ENCODE measurements at regions not wholly inside any gene's neighbourhood (a gene's known extent, or its start where the extent isn't known, plus 50 kb on each side); places are given as distances from the start of the nearest gene placed in this dataset.

DNA sequence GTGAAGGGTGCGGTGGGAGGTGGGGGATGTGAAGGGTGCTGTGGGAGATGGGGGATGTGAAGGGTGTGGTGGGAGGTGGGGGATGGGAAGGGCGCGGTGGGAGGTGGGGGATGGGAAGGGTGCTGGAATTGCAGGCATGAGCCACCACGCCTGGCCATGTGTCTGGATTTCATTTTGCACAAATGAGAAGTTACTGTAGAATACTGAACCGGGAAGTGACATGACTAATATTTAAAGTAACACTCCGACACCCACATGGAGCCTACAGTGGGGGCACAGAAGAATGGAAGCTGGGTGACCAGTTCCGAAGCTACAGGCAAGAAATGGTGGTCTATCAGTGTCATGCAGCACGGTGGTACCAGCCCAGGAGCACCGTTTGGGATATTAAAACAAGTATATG, 69.9 kb upstream of the SPTLC1 start:
- Histone ChIP-seq H3K27ac (ENCODE audit: low read length) (no peak overlapping the region), H3K4me3 (ENCODE audit: low read depth in 1 of 2, low read length in 2 of 2) (no peak overlapping the region), H3K4me1 (ENCODE audit: control insufficient read depth in 1 of 2, insufficient read depth in 2 of 2, low read length in 2 of 2) (peaks cover 0 to 8% of the 10 kb centered on the region in 2 donors), H3K36me3 (ENCODE audit: control insufficient read depth in 1 of 2, insufficient read depth in 2 of 2, low read length in 2 of 2) (no peaks in the 10 kb centered on the region), H3K9me3 (ENCODE audit: control insufficient read depth in 1 of 2, low read length in 2 of 2) (peaks cover 0 to 5% of the 10 kb centered on the region in 2 donors), H3K27me3 (ENCODE audit: low read depth, low read length) (no peaks in the 10 kb centered on the region)

DNA sequence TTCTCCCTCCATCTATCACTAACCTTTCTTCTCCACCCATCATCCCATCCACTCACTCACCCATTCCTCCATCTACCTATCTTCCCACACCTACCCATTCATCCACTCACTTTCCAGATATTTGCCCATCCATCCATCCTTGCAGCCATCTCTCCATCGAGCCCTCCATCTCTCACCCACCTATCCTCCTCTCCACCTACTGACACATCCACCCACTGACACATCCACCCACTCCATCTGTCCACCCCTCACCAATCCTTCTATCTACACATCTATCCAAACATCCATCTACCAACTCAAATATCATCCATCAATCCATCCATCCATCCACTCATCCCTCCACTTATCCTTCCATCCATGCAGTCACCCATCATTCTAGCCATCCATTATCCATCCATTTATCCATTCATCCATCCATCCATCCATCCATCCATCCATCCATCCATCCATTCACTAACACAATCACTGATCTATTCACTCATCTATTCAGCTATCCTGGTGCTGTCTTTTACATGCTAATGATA, 68.9 kb upstream of the SPTLC1 start:
- Histone ChIP-seq H3K9me3 (ENCODE audit: control insufficient read depth in 1 of 2, low read length in 2 of 2) (peaks cover 0 to 5% of the 10 kb centered on the region in 2 donors), H3K36me3 (ENCODE audit: control insufficient read depth in 1 of 2, insufficient read depth in 2 of 2, low read length in 2 of 2) (no peaks in the 10 kb centered on the region), H3K4me3 (ENCODE audit: low read depth in 1 of 2, low read length in 2 of 2) (no peak overlapping the region), H3K27ac (ENCODE audit: low read length) (no peak overlapping the region), H3K27me3 (ENCODE audit: low read depth, low read length) (no peaks in the 10 kb centered on the region), H3K4me1 (ENCODE audit: control insufficient read depth in 1 of 2, insufficient read depth in 2 of 2, low read length in 2 of 2) (peaks cover 0 to 5% of the 10 kb centered on the region in 2 donors)

DNA sequence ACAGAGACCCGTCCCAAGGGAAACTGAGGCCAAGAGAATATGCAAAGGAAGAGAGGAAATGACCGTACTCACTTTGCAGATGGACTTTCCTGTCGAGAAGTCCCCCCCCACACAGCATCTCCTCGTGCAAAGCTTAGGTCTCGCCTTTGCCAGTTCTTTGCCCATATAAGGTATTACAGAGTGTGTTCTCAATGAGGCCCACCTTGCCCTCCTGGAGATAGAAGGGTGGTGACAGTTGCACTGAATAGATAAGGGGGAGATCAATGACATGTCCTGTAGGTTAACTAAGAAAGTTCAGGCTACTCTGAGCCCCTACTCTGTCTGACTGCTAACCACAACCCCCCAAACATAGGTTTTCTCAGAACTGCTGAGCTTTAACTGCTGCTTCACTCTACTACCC, 68.2 kb upstream of the SPTLC1 start:
- no peaks in the 10 kb centered on the region for H3K27me3 ChIP-seq (ENCODE audit: low read depth, low read length)
- peaks cover 0 to 5% of the 10 kb centered on the region in 2 donors for H3K4me1 ChIP-seq (ENCODE audit: control insufficient read depth in 1 of 2, insufficient read depth in 2 of 2, low read length in 2 of 2)
- no peaks in the 10 kb centered on the region for H3K36me3 ChIP-seq (ENCODE audit: control insufficient read depth in 1 of 2, insufficient read depth in 2 of 2, low read length in 2 of 2)
- no peak overlapping the region for H3K27ac ChIP-seq (ENCODE audit: low read length)
- H3K4me3 ChIP-seq (ENCODE audit: low read depth in 1 of 2, low read length in 2 of 2): no peak overlapping the region
- peaks cover 0 to 5% of the 10 kb centered on the region in 2 donors for H3K9me3 ChIP-seq (ENCODE audit: control insufficient read depth in 1 of 2, low read length in 2 of 2)

DNA sequence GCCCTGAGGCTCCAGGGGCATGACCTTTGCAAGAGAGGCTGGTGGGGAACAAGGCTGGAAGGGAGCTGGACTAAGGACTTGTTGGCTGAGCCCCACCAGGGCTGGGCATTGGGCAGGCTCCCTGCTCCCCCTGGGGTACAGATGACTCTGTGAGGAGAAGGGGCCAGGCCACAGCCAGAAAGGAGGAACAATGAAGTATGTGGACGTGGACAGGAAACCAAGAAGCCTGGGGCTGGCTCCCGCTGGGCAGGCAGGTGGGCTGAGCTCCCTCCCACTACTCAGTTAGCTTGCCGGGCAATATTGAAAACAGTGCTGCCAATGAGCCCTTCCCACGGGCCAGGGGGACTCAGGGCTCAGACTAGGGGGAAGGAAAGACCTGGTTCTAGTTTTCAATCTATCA, 66.1 kb upstream of the SPTLC1 start:
- Histone ChIP-seq H3K4me1 (ENCODE audit: control insufficient read depth in 1 of 2, insufficient read depth in 2 of 2, low read length in 2 of 2) (peaks cover 0 to 5% of the 10 kb centered on the region in 2 donors), H3K4me3 (ENCODE audit: low read depth in 1 of 2, low read length in 2 of 2) (no peak overlapping the region), H3K36me3 (ENCODE audit: control insufficient read depth in 1 of 2, insufficient read depth in 2 of 2, low read length in 2 of 2) (no peaks in the 10 kb centered on the region), H3K27ac (ENCODE audit: low read length) (no peak overlapping the region), H3K27me3 (ENCODE audit: low read depth, low read length) (no peaks in the 10 kb centered on the region), H3K9me3 (ENCODE audit: control insufficient read depth in 1 of 2, low read length in 2 of 2) (peaks cover 0 to 5% of the 10 kb centered on the region in 2 donors)

DNA sequence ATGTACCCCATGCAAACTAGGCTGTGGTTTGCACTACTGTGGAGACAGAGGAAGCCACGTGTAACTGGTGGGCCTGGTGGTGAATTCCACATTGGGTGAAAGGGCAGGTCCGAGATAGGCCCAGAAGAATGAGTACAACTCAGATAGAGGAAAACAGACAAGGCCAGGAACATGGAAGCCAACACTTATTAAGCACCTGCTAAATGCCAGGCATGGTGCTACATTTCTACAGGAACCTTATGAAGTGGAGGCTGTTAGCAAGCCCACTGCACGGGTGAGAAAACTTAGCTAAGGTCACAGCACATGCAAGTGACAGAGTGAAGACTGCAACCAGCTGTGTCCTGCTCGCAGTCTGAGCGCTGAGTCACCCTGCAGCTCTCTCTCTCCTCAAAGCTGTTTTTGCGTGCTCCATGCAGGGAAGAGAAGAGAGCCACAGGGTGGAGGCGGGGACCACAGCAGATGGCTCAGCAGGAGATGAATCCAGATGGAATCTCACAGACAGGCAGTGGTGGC, 65.5 kb upstream of the SPTLC1 start:
- Histone ChIP-seq H3K9me3 (ENCODE audit: control insufficient read depth in 1 of 2, low read length in 2 of 2) (peaks cover 0 to 5% of the 10 kb centered on the region in 2 donors), H3K27ac (ENCODE audit: low read length) (no peak overlapping the region), H3K4me1 (ENCODE audit: control insufficient read depth in 1 of 2, insufficient read depth in 2 of 2, low read length in 2 of 2) (peaks cover 0 to 5% of the 10 kb centered on the region in 2 donors), H3K27me3 (ENCODE audit: low read depth, low read length) (no peaks in the 10 kb centered on the region), H3K36me3 (ENCODE audit: control insufficient read depth in 1 of 2, insufficient read depth in 2 of 2, low read length in 2 of 2) (no peaks in the 10 kb centered on the region), H3K4me3 (ENCODE audit: low read depth in 1 of 2, low read length in 2 of 2) (no peak overlapping the region)

DNA sequence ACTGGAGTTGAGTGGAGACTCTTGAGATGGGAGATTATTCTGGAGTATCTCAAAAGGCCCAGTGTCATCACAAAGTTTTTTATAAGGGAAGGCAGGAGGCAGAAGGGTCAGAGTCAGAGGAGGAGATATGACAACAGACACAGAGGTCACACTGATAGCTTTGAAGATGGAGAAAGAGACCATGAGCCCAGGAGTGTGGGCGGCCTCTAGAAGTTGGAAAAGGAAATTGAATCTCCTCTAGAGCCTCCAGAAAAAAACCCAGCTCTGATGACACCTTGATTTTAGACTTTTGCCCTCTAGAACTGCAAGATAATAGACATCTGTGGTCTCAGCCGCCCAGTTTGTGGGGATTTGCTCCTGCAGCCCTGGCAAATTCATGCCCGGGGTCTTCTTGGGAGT, 64.8 kb upstream of the SPTLC1 start:
- Histone ChIP-seq H3K4me3 (ENCODE audit: low read depth in 1 of 2, low read length in 2 of 2) (no peak overlapping the region), H3K4me1 (ENCODE audit: control insufficient read depth in 1 of 2, insufficient read depth in 2 of 2, low read length in 2 of 2) (peaks cover 0 to 5% of the 10 kb centered on the region in 2 donors), H3K36me3 (ENCODE audit: control insufficient read depth in 1 of 2, insufficient read depth in 2 of 2, low read length in 2 of 2) (no peaks in the 10 kb centered on the region), H3K27me3 (ENCODE audit: low read depth, low read length) (no peaks in the 10 kb centered on the region), H3K9me3 (ENCODE audit: control insufficient read depth in 1 of 2, low read length in 2 of 2) (peaks cover 0 to 5% of the 10 kb centered on the region in 2 donors), H3K27ac (ENCODE audit: low read length) (no peak overlapping the region)

DNA sequence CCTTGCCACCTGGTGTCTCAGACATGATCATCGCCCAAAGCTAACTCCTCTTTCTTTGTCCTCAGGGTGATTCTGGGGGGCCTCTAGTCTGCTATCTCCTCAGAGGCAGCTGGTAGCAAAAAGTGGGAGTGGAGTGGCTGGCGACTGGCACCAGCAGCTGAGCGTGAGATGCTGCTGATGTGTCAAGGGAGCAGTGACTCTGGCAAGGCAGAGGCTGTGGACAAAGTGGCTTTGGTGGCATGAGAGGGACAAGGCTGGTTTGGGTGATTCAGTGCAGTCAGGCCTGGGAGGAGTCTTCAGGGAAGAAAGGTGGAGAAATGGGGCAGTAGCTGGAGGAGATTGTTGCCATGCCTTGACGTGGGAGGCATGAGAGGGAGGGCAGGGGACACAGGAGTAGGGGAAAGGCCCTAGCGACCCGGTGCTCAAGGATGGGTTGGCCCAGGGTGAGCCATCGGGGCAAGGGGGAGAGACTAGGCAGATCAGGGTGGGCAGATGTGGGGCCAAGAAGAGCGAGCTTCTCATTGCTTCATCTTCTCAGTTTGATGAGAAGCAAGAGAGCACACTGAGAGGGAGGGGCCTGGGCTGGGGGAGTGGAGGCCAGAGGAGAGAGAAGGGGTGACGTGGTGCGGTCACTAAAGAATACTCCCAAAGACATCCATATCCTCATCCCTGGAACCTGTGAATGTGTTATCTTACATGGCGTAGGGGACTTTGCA, 64.2 kb upstream of the SPTLC1 start:
- Histone ChIP-seq H3K36me3 (ENCODE audit: control insufficient read depth in 1 of 2, insufficient read depth in 2 of 2, low read length in 2 of 2) (no peaks in the 10 kb centered on the region), H3K4me3 (ENCODE audit: low read depth in 1 of 2, low read length in 2 of 2) (no peak overlapping the region), H3K9me3 (ENCODE audit: control insufficient read depth in 1 of 2, low read length in 2 of 2) (peaks cover 0 to 5% of the 10 kb centered on the region in 2 donors), H3K27ac (ENCODE audit: low read length) (no peak overlapping the region), H3K4me1 (ENCODE audit: control insufficient read depth in 1 of 2, insufficient read depth in 2 of 2, low read length in 2 of 2) (peaks cover 0 to 5% of the 10 kb centered on the region in 2 donors), H3K27me3 (ENCODE audit: low read depth, low read length) (no peaks in the 10 kb centered on the region)

DNA sequence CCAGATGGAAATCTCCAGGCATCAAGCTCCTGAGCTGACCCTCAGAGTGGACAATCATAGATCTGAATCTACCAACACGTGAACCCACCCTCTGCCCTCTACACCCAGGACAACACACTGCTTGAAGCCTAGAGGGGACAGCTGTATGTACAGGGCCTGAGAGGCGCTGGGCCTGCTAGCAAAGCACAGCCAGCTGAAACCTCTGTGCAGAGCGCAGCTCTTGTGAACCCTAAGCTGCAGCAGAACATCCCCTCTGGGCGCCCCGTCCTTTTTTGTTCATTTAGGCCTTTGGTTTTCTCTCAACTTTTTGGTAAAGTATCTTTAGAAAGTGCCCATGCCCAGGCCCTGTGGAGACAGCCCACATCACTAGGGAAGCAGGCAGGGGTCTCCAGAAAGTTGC, 62.4 kb upstream of the SPTLC1 start:
- H3K36me3 ChIP-seq (ENCODE audit: control insufficient read depth in 1 of 2, insufficient read depth in 2 of 2, low read length in 2 of 2): no peaks in the 10 kb centered on the region
- peaks cover 0 to 5% of the 10 kb centered on the region in 2 donors for H3K4me1 ChIP-seq (ENCODE audit: control insufficient read depth in 1 of 2, insufficient read depth in 2 of 2, low read length in 2 of 2)
- H3K4me3 ChIP-seq (ENCODE audit: low read depth in 1 of 2, low read length in 2 of 2): no peak overlapping the region
- no peaks in the 10 kb centered on the region for H3K27me3 ChIP-seq (ENCODE audit: low read depth, low read length)
- H3K27ac ChIP-seq (ENCODE audit: low read length): no peak overlapping the region
- H3K9me3 ChIP-seq (ENCODE audit: control insufficient read depth in 1 of 2, low read length in 2 of 2): peaks cover 0 to 5% of the 10 kb centered on the region in 2 donors

DNA sequence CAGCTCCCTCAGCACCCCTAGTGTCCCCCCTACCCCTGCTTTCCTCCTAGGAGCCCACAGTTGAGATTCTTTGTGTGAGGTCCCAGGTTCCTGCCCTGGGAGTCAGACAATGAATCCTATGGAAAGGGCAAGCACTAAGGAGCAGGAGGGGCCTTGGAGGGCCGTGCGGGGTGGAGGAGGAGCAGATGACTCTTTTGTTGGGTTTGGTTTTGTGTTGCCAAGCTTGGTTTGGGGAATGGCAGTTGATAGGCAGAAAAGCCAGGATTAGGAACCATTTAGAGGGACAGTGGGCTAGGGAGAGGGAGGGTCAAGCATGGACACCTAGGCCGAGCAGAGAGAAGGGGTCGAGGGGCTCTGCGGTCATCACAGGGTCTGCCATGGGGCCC, 61.6 kb upstream of the SPTLC1 start:
- H3K4me3 ChIP-seq (ENCODE audit: low read depth in 1 of 2, low read length in 2 of 2): no peak overlapping the region
- no peaks in the 10 kb centered on the region for H3K27me3 ChIP-seq (ENCODE audit: low read depth, low read length)
- peaks cover 0 to 5% of the 10 kb centered on the region in 2 donors for H3K4me1 ChIP-seq (ENCODE audit: control insufficient read depth in 1 of 2, insufficient read depth in 2 of 2, low read length in 2 of 2)
- no peak overlapping the region for H3K27ac ChIP-seq (ENCODE audit: low read length)
- H3K9me3 ChIP-seq (ENCODE audit: control insufficient read depth in 1 of 2, low read length in 2 of 2): peaks cover 0 to 3% of the 10 kb centered on the region in 2 donors
- H3K36me3 ChIP-seq (ENCODE audit: control insufficient read depth in 1 of 2, insufficient read depth in 2 of 2, low read length in 2 of 2): no peaks in the 10 kb centered on the region

DNA sequence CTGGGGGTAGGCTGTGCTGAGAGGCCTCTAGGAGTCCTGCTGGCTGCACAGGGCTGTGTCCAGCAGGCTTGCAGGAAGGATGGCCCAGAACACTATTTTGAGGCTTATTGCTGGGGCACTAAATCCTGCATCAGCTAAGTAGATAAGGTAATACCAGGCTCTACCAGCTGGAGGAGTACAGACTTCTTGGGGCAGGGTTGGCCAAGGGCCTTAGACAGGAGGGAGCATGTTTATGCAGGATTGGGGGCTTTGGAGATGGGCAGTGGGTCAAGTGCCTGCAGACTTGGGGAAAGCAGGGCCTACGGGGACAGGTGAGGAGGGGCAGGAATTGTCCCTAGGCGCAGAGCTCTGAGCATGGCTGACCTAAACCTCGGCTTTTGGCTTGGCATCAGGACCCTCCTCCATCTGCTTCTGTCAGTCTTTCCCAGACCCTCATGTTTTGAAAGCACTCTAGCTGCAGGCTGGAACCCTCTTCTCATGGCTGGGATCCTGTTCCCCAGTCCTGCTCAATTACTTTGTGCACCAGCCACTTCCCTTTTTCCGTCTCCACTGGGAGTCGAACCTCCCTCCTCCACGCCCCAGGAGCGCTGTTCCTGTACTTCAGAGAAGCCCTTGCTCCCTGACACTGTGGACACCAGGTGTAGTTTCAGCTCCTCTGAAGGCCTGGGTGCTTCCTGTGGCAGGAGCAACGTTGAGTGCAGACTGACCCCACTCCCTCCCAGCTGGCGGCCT, 61.0 kb upstream of the SPTLC1 start:
- Histone ChIP-seq H3K36me3 (ENCODE audit: control insufficient read depth in 1 of 2, insufficient read depth in 2 of 2, low read length in 2 of 2) (no peaks in the 10 kb centered on the region), H3K9me3 (ENCODE audit: control insufficient read depth in 1 of 2, low read length in 2 of 2) (no peaks in the 10 kb centered on the region), H3K4me3 (ENCODE audit: low read depth in 1 of 2, low read length in 2 of 2) (no peak overlapping the region), H3K4me1 (ENCODE audit: control insufficient read depth in 1 of 2, insufficient read depth in 2 of 2, low read length in 2 of 2) (peaks cover 0 to 5% of the 10 kb centered on the region in 2 donors), H3K27me3 (ENCODE audit: low read depth, low read length) (no peaks in the 10 kb centered on the region), H3K27ac (ENCODE audit: low read length) (no peak overlapping the region)

DNA sequence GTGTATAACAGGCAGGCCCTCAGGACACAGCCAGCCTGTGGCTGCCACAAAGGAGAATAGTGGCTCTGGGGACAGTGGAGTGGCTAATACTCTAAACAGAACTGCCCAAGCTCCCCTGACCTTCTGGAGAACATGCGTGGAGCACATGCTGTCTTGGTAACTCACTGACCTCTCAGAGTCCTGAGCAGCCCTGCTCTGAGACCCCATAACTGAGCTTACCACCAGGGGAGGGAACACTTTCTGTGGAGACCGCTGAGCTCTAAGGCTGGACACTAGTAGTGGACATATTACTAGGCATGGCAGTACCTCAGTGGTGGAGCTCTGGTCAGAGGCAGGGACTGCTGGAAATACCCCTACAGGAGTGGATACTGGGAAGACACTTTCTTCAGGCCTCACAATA, 60.2 kb upstream of the SPTLC1 start:
- Histone ChIP-seq H3K4me1 (ENCODE audit: control insufficient read depth in 1 of 2, insufficient read depth in 2 of 2, low read length in 2 of 2) (peaks cover 0 to under 1% of the 10 kb centered on the region in 2 donors), H3K4me3 (ENCODE audit: low read depth in 1 of 2, low read length in 2 of 2) (no peak overlapping the region), H3K9me3 (ENCODE audit: control insufficient read depth in 1 of 2, low read length in 2 of 2) (no peaks in the 10 kb centered on the region), H3K27me3 (ENCODE audit: low read depth, low read length) (no peaks in the 10 kb centered on the region), H3K36me3 (ENCODE audit: control insufficient read depth in 1 of 2, insufficient read depth in 2 of 2, low read length in 2 of 2) (no peaks in the 10 kb centered on the region), H3K27ac (ENCODE audit: low read length) (no peak overlapping the region)

Data from muscle layer of duodenum (tissue), 2 donors.